ENCODE measurements at regions not wholly inside any gene's neighbourhood (a gene's known extent, or its start where the extent isn't known, plus 50 kb on each side); places are given as distances from the start of the nearest gene placed in this dataset.

DNA sequence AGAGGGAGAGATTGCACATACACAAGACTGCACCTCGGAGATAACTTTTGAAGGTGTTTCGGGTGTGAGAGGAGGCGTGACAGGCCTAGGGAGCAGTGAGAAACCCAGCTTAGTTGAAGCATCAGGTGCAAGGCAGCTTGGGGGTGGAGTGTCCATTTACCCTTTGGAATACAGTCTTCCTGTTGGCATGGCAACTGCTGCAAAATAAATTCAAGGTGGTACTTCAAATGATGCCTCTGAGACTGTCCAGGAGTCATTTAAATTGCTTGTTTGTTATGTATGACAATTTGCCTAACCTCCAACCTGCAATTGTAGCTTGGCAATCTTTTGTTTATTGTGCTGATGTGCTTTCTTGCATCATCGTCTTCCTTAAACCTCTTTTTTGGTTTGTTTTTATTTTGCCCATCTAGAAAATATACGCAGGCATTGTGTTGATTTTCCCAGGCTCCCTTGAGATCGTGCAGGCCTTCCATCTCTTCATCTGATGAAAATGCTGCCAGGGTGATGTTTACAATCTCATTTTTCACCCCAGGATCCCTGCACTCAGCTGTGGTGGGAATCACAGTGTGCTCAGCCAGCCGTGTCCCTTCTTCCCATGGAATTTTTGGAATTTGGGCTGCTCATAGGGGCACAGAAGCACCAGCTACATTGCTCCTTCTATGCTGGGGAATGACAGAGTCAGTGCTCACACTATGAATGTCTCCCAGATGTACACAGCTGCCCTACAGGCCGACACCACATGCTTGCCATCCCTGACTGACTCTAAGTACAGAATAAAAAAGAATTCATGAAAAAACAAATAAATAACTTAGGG is 583.1 kb upstream of the CFAP20DC start:
- CTCF ChIA-PET = interaction anchor here (0.7 kb wide), 1 partner anchor 762 kb away, joined by 3 read pairs; no protein-coding TSS in a partner anchor
- Mint-ChIP-seq H3K27me3 (ENCODE audit: low read depth) (no peaks in the 10 kb centered on the region), H3K4me3 (no peak overlapping the region), H3K9me3 (no peaks in the 10 kb centered on the region), H3K4me1 (ENCODE audit: low read depth) (no peaks in the 10 kb centered on the region), H3K36me3 (ENCODE audit: low read depth) (no peaks in the 10 kb centered on the region), H3K27ac (no peak overlapping the region)
- DNase-seq = no peak
- intact Hi-C loops (cut with micrococcal nuclease) = no loop called here

DNA sequence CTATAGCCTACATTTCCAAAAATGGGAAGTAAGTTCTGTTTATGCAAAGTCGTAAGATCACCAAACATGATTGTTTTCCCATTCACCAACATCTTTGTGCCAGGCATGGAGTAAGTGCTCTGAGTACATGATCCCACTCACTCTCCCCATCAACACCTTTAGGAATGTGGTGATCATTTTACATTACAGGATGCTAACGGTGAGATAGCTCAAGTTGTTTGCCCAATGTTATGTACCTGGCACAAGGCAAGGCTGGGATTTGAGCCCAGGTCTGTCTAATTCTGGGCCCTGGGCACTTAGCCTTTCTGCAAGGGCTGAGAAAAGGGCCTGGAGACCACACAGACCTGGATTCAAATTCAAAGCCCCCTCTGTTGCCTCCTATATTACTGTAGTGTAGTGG is 581.7 kb upstream of the CFAP20DC start:
- Mint-ChIP-seq H3K27ac (no peak overlapping the region), H3K36me3 (ENCODE audit: low read depth) (no peaks in the 10 kb centered on the region), H3K9me3 (no peaks in the 10 kb centered on the region), H3K27me3 (ENCODE audit: low read depth) (no peaks in the 10 kb centered on the region), H3K4me3 (no peak overlapping the region), H3K4me1 (ENCODE audit: low read depth) (no peaks in the 10 kb centered on the region)
- intact Hi-C loops (cut with micrococcal nuclease) = no loop called here
- no peak for DNase-seq
- CTCF ChIA-PET = no interaction called here

DNA sequence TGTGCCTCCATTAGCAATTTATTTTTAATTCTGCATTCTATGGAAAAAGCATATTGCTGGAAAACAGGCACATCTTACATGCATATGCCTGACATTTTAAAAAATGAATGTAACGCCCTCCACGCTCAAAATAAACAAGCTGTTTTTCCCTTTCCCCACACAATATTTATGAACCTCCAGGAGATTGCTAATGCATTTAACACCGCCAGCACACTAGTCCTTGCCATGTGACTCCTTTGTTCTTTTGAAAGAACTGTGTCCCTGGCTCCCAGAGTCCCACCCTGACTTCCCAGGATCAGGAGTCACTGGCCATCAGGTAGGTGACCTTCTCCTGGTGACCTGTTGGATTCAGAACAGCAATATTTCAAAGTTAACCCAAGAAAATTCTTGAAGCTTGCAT is 571.2 kb upstream of the CFAP20DC start:
- Mint-ChIP-seq H3K9me3 (peaks cover 7% of the 10 kb centered on the region), H3K36me3 (ENCODE audit: low read depth) (peaks cover 2% of the 10 kb centered on the region), H3K4me3 (no peak overlapping the region), H3K4me1 (ENCODE audit: low read depth) (no peaks in the 10 kb centered on the region), H3K27me3 (ENCODE audit: low read depth) (no peaks in the 10 kb centered on the region), H3K27ac (no peak overlapping the region)
- intact Hi-C loops (cut with micrococcal nuclease) = no loop called here
- CTCF ChIA-PET = no interaction called here
- DNase-seq = no peak

DNA sequence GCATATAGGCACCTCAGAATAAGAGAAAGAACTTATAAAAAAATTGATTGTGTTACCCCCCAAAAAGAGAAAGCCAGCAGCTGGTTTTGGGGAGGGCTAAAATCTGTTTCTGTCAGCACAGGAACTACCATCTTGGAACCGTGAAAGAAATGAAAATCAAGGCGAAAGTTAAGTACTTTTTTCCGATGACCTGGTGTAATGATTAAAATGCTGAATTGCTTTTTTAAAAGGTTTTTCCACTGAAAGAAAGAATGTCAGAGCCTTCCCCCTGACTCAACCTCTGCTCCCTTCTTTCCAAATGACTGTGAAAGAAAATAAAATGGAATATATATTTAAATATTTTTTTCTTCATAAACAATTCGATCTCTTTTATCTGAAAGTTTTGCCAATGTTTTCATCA is 570.5 kb upstream of the CFAP20DC start:
- H3K4me3 Mint-ChIP-seq = no peak overlapping the region
- H3K27ac Mint-ChIP-seq = no peak overlapping the region
- H3K27me3 Mint-ChIP-seq (ENCODE audit: low read depth) = no peaks in the 10 kb centered on the region
- DNase-seq = no peak
- no peaks in the 10 kb centered on the region for H3K4me1 Mint-ChIP-seq (ENCODE audit: low read depth)
- intact Hi-C loops (cut with micrococcal nuclease) = no loop called here
- H3K36me3 Mint-ChIP-seq (ENCODE audit: low read depth) = peaks cover 2% of the 10 kb centered on the region
- peaks cover 9% of the 10 kb centered on the region for H3K9me3 Mint-ChIP-seq
- CTCF ChIA-PET = no interaction called here

- Mint-ChIP-seq H3K36me3 (ENCODE audit: low read depth) (no peaks in the 10 kb centered on the region), H3K9me3 (peaks cover 2% of the 10 kb centered on the region), H3K4me3 (no peak overlapping the region), H3K27me3 (ENCODE audit: low read depth) (no peaks in the 10 kb centered on the region), H3K27ac (no peak overlapping the region), H3K4me1 (ENCODE audit: low read depth) (no peaks in the 10 kb centered on the region)
- CTCF ChIA-PET = no interaction called here
- DNase-seq = no peak
- intact Hi-C loops (cut with micrococcal nuclease) = no loop called here
These were observed 562.6 kb upstream of the CFAP20DC start for GRCh38 chr3:59612444-59612715.

DNA sequence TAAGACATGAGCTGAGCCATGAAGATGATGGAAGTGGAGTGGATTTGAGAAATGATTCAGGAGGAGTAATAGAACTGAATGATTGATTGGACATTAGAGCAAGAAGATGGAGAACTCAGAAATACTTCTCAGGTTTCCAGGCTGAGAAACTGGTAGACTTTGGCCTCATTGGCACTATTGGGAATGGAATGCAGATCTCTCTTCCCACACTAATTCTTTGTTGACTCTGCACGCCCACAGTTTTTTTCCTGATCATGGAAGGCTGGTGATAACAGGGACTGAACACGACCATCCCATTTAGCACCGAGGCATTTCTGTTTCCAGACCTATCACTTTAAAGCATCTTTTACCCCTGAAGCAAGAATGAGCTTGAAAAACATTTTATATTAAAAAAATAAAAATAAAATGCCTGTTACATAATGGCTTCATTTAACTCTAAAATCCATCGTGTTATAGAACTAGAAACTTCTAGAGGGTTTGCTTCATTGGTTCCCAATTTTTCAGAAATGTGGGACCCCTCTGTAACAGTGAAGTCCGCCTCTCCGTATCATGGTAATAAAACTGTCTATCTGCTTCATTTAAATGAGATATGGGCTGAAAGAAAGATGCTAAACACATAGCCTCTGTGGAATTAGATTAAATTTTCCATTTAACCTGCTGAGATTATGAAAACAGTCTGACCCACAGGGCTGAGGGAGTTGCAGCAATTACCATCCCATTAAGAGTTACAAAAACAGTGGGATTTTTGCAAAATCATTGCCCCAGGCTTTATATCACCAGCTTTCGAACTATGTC is 562.0 kb upstream of the CFAP20DC start:
- no peaks in the 10 kb centered on the region for H3K4me1 Mint-ChIP-seq (ENCODE audit: low read depth)
- H3K27me3 Mint-ChIP-seq (ENCODE audit: low read depth) = no peaks in the 10 kb centered on the region
- CTCF ChIA-PET = interaction anchor here (0.6 kb wide), 1 partner anchor 41 kb away, joined by 3 read pairs; no protein-coding TSS in a partner anchor
- intact Hi-C loops (cut with micrococcal nuclease) = no loop called here
- H3K36me3 Mint-ChIP-seq (ENCODE audit: low read depth) = no peaks in the 10 kb centered on the region
- DNase-seq = no peak
- peaks cover 2% of the 10 kb centered on the region for H3K9me3 Mint-ChIP-seq
- H3K4me3 Mint-ChIP-seq = no peak overlapping the region
- no peak overlapping the region for H3K27ac Mint-ChIP-seq

- CTCF ChIA-PET = no interaction called here
- no peaks in the 10 kb centered on the region for H3K36me3 Mint-ChIP-seq (ENCODE audit: low read depth)
- H3K27me3 Mint-ChIP-seq (ENCODE audit: low read depth) = no peaks in the 10 kb centered on the region
- intact Hi-C loops (cut with micrococcal nuclease) = no loop called here
- DNase-seq = no peak
- no peak overlapping the region for H3K27ac Mint-ChIP-seq
- no peak overlapping the region for H3K4me3 Mint-ChIP-seq
- no peaks in the 10 kb centered on the region for H3K4me1 Mint-ChIP-seq (ENCODE audit: low read depth)
- H3K9me3 Mint-ChIP-seq = no peaks in the 10 kb centered on the region
These were observed 560.0 kb upstream of the CFAP20DC start for GRCh38 chr3:59609657-59610348.

GRCh38 chr3:59608356-59608755 is 558.5 kb upstream of the CFAP20DC start:
- CTCF ChIA-PET = interaction anchor here (1.8 kb wide), 1 partner anchor 32 kb away, joined by 7 read pairs; no protein-coding TSS in a partner anchor
- Mint-ChIP-seq H3K27me3 (ENCODE audit: low read depth) (no peaks in the 10 kb centered on the region), H3K4me3 (no peak overlapping the region), H3K27ac (no peak overlapping the region), H3K4me1 (ENCODE audit: low read depth) (no peaks in the 10 kb centered on the region), H3K9me3 (no peaks in the 10 kb centered on the region), H3K36me3 (ENCODE audit: low read depth) (no peaks in the 10 kb centered on the region)
- DNase-seq = no peak
- intact Hi-C loops (cut with micrococcal nuclease) = no loop called here

DNA sequence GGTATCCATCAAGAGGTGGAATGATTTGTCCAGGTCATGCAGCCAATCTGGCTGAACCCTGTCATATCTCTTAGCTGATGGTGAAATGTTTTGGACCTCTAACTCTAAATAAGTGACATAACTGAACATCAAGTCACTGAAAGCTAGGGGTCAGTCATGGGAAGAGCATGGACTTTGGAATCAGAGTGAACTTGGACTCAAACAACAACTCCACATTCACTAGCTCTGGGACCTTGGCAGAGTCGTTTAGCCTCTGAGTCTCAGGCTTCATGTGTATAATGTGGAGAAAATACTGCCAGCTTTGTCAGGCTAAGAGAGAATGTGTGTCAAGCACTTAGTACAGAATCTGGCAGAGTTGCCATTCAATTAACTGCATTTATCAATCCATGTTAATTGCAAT is 557.8 kb upstream of the CFAP20DC start:
- intact Hi-C loops (cut with micrococcal nuclease) = no loop called here
- Mint-ChIP-seq H3K4me3 (no peak overlapping the region), H3K27ac (no peak overlapping the region), H3K9me3 (no peaks in the 10 kb centered on the region), H3K4me1 (ENCODE audit: low read depth) (no peaks in the 10 kb centered on the region), H3K36me3 (ENCODE audit: low read depth) (no peaks in the 10 kb centered on the region), H3K27me3 (ENCODE audit: low read depth) (no peaks in the 10 kb centered on the region)
- CTCF ChIA-PET = interaction anchor here (1.8 kb wide), 1 partner anchor 31 kb away, joined by 7 read pairs; no protein-coding TSS in a partner anchor
- no peak for DNase-seq

DNA sequence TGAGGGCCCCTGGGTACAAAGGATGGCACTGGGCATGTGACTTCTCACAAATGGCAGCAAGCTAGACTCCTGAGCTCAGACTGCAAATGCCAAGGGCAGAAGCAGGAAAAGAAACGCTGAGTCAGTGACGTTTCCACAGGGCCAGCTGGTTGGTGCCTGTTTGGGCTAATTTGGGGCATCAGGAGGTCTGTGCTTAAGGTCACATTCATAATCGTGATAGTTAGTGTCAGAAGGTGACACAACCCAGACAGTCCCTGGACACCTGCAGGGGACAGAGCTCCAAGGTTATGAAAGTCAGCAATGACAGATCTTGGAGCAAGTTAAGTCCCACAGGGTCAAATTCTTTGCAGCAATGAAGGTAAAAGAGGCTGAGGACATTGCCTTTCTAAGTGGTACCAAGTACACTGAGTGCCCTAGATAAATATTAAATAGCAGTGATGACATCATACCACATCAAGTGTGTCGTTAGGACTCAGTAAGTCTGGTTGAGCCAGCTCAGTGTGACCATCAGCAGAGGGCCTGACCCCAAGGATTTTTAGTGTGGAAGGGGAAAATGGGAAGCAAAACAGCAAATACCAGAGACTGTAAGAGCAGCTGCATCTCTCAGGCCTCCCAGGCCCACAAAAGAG is 556.9 kb upstream of the CFAP20DC start:
- no peaks in the 10 kb centered on the region for H3K4me1 Mint-ChIP-seq (ENCODE audit: low read depth)
- CTCF ChIA-PET = interaction anchor here (1.8 kb wide), 1 partner anchor 30 kb away, joined by 7 read pairs; no protein-coding TSS in a partner anchor
- H3K27me3 Mint-ChIP-seq (ENCODE audit: low read depth) = no peaks in the 10 kb centered on the region
- intact Hi-C loops (cut with micrococcal nuclease) = no loop called here
- no peaks in the 10 kb centered on the region for H3K9me3 Mint-ChIP-seq
- H3K27ac Mint-ChIP-seq = no peak overlapping the region
- no peak overlapping the region for H3K4me3 Mint-ChIP-seq
- DNase-seq = no peak
- H3K36me3 Mint-ChIP-seq (ENCODE audit: low read depth) = no peaks in the 10 kb centered on the region

GRCh38 chr3:59605944-59606534 is 556.2 kb upstream of the CFAP20DC start:
- H3K4me1 Mint-ChIP-seq (ENCODE audit: low read depth) = no peaks in the 10 kb centered on the region
- CTCF ChIA-PET = no interaction called here
- no peak overlapping the region for H3K27ac Mint-ChIP-seq
- intact Hi-C loops (cut with micrococcal nuclease) = no loop called here
- no peaks in the 10 kb centered on the region for H3K36me3 Mint-ChIP-seq (ENCODE audit: low read depth)
- no peak overlapping the region for H3K4me3 Mint-ChIP-seq
- no peak for DNase-seq
- H3K27me3 Mint-ChIP-seq (ENCODE audit: low read depth) = no peaks in the 10 kb centered on the region
- no peaks in the 10 kb centered on the region for H3K9me3 Mint-ChIP-seq

- Mint-ChIP-seq H3K4me3 (no peak overlapping the region), H3K36me3 (ENCODE audit: low read depth) (no peaks in the 10 kb centered on the region), H3K9me3 (no peaks in the 10 kb centered on the region), H3K27me3 (ENCODE audit: low read depth) (no peaks in the 10 kb centered on the region), H3K4me1 (ENCODE audit: low read depth) (no peaks in the 10 kb centered on the region), H3K27ac (no peak overlapping the region)
- intact Hi-C loops (cut with micrococcal nuclease) = no loop called here
- no peak for DNase-seq
- CTCF ChIA-PET = no interaction called here
These were observed 555.5 kb upstream of the CFAP20DC start for GRCh38 chr3:59605318-59605717.

Data from activated naive CD4-positive, alpha-beta T cell treated with anti-CD3 and anti-CD28 coated beads for 36 hours (primary cell).